SHP77 (cell line): ENCODE measurements at regions not wholly inside any gene's neighbourhood (a gene's known extent, or its start where the extent isn't known, plus 50 kb on each side); places are given as distances from the start of the nearest gene placed in this dataset.

Experiments used
- DNase-seq, 2 experiments: peaks; one replicate each; lab custom pipeline; 2025; lab: John Stamatoyannopoulos, UW

- no peak for DNase-seq
Observed at GRCh38 chr11:37621662-37622061, 1023.6 kb upstream of the RAG2 start.

GRCh38 chr11:37616291-37616690 is 1018.3 kb upstream of the RAG2 start:
- DNase-seq, result no peak

GRCh38 chr11:37613031-37613430 is 1015.0 kb upstream of the RAG2 start:
- no peak for DNase-seq

- no peak for DNase-seq
Observed at GRCh38 chr11:37612146-37612545, 1014.1 kb upstream of the RAG2 start.

GRCh38 chr11:37605229-37605628 is 1007.2 kb upstream of the RAG2 start:
- no peak for DNase-seq

- DNase-seq, result no peak
Observed at GRCh38 chr11:37598381-37598780, 1000.3 kb upstream of the RAG2 start.

- no peak for DNase-seq
Observed at GRCh38 chr11:37597776-37598175, 999.7 kb upstream of the RAG2 start.

- DNase-seq, result no peak
Observed at GRCh38 chr11:37595845-37596244, 997.8 kb upstream of the RAG2 start.

GRCh38 chr11:37574361-37574760 is 976.3 kb upstream of the RAG2 start:
- no peak for DNase-seq

- no peak for DNase-seq
Observed at GRCh38 chr11:37572491-37573171, 974.6 kb upstream of the RAG2 start.

- no peak for DNase-seq
Observed at GRCh38 chr11:37571246-37571645, 973.2 kb upstream of the RAG2 start.

- no peak for DNase-seq
Observed at GRCh38 chr11:37560991-37561390, 963.0 kb upstream of the RAG2 start.

GRCh38 chr11:37560346-37560745 is 962.3 kb upstream of the RAG2 start:
- DNase-seq, result no peak

GRCh38 chr11:37558619-37559210 is 960.7 kb upstream of the RAG2 start:
- DNase-seq, result no peak

GRCh38 chr11:37557990-37558389 is 960.0 kb upstream of the RAG2 start:
- no peak for DNase-seq

GRCh38 chr11:37552284-37552683 is 954.2 kb upstream of the RAG2 start:
- no peak for DNase-seq

GRCh38 chr11:37544491-37544890 is 946.5 kb upstream of the RAG2 start:
- DNase-seq, result no peak

- DNase-seq, result no peak
Observed at GRCh38 chr11:37533830-37534229, 935.8 kb upstream of the RAG2 start.

GRCh38 chr11:37533087-37533486 is 935.1 kb upstream of the RAG2 start:
- no peak for DNase-seq

GRCh38 chr11:37532271-37532670 is 934.2 kb upstream of the RAG2 start:
- no peak for DNase-seq

GRCh38 chr11:37527545-37527944 is 929.5 kb upstream of the RAG2 start:
- DNase-seq, result no peak

GRCh38 chr11:37525336-37525735 is 927.3 kb upstream of the RAG2 start:
- DNase-seq, result no peak

- no peak for DNase-seq
Observed at GRCh38 chr11:37519781-37520180, 921.7 kb upstream of the RAG2 start.

- no peak for DNase-seq
Observed at GRCh38 chr11:37512156-37512780, 914.2 kb upstream of the RAG2 start.
